ENCODE measurements at regions not wholly inside any gene's neighbourhood (a gene's known extent, or its start where the extent isn't known, plus 50 kb on each side); places are given as distances from the start of the nearest gene placed in this dataset.

DNA sequence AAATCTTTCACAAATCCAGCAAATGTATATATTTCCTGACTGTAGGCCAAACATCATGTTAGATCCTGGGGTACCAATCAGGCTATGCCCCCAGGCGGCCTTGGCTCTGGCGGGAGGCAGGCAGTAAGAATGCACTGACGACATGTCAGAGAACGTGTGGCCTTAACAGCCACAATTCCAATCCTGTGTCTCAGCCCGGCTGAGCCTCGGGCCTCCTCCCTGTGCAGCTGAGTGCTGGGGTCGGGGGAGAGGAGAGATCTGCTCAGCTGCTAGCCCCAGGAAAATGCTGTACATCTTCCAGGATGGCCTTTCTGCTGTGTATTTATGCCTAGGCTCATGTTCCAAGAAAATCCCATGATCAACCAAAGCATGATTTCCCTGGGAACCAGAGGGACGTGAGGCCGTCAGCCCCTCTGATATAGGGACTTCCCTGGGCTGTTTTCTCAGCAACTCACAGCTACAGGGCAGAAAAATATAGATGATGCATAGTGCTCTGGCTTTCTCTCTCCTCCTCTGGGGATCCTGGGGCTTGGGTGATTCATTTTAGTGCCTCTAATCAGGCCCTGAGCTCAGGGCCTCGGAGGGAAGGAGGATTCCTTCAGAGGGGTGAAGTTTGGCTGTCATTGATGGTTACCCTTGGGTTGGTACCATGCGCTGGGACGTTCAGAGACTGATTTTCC lies 604.0 kb downstream of the HS3ST4 start:
- no peak for DNase-seq

- DNase-seq: no peak
Measured at GRCh38 chr16:26301516-26301915, 609.8 kb downstream of the HS3ST4 start.

DNA sequence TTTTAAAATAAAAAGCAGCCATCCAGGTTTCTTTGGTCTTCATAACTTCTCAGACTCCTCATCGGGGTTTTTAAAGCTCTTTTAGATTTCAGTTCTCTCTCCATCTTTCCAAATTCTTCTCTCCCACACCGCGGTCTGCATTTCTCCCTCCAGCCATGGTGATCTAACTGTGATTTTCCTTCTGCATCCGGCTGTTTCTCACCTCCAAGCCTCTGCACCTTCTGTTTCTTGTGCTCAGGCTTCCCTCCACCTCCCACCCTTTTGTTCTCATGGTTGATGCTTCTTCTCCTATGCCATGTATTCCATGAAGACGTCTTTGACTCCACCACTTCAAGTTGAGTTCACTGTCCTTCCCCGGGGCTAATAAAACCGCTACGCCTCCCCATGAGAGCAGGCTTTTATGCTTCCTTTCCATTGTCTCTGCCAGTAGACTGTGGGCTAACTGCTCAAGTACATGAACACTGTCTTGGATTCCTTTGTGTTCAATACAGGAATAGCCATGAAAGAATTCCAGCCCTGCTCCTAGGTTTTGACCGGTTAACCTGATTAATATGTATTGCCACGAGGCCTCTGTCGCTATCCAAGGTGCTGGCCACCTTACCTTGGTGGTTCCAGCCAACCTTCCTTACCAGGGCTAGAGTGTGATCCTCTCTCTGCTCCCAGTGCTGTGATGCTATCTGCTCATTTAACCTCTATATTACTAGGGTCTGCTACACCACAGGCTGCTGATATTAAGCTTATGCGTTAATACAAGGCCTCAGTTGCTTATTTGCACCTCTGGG lies 625.1 kb downstream of the HS3ST4 start:
- no peak for DNase-seq

GRCh38 chr16:26317885-26318284 lies 626.1 kb downstream of the HS3ST4 start:
- no peak for DNase-seq

GRCh38 chr16:26330654-26331053 lies 638.9 kb downstream of the HS3ST4 start:
- no peak for DNase-seq

- no peak for DNase-seq
Measured at GRCh38 chr16:26334218-26335111, 642.7 kb downstream of the HS3ST4 start.

- DNase-seq: no peak
Measured at GRCh38 chr16:26335236-26335853, 643.6 kb downstream of the HS3ST4 start.

GRCh38 chr16:26342621-26343020 lies 650.9 kb downstream of the HS3ST4 start:
- DNase-seq: no peak

- DNase-seq: no peak
Measured at GRCh38 chr16:26344240-26344776, 652.5 kb downstream of the HS3ST4 start.

DNA sequence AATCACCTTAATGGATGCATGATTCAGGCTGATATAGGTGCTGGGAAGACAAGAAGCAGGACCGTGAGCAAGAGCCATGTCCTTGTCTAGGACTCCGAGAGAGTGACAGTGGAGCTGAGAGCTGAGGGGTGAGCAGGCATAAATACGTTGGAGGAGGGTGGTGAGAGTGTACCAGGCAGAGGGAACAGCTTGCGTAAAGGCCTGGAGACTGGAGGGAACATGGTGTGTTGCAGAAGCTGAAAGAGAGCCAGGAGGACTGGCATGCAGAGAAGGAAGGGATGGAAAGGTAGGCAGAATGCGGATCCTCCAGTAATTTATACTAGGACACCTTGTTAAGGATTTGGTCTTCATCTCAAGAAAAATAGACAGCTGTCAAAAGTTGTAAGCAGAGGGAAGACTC lies 653.2 kb downstream of the HS3ST4 start:
- DNase-seq: no peak

DNA sequence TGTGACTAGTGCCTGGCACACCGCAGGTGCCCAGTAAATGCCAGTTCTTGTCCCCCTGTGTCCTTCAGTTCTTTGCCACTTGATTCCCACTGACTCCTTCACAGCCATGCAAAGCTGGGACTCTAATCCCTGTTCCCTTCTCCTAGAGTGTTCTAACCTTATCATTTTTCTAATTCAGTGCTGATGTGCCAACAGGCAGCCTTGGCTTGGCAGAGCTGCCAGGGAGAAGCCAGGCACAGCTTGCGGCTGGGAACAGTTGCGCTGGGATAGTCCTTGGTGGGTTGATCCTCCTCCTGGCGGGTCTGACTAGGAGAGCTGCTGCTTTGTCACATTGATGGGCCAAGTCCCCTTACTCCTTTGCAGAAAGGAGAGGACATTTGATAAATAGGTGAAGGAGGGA lies 654.2 kb downstream of the HS3ST4 start:
- no peak for DNase-seq

GRCh38 chr16:26348095-26348494 lies 656.3 kb downstream of the HS3ST4 start:
- DNase-seq: no peak

DNA sequence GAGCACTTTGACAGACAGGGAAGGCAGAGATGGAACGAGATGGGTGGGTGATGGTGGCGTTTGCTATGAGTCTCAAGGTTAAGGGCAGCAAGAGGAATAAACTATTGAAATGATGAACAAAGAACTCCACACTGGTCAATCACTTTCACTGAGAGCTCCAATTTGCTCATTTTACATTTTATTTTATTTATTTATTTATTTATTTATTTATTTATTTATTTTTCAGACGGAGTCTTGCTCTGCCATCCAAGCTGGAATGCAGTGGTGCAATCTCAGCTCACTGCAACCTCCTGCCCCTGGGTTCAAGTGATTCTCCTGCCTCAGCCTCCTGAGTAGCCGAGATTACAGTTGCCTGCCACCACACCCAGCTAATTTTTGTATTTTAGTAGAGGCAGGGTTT lies 669.1 kb downstream of the HS3ST4 start:
- no peak for DNase-seq

- no peak for DNase-seq
Measured at GRCh38 chr16:26363581-26363980, 671.8 kb downstream of the HS3ST4 start.

DNA sequence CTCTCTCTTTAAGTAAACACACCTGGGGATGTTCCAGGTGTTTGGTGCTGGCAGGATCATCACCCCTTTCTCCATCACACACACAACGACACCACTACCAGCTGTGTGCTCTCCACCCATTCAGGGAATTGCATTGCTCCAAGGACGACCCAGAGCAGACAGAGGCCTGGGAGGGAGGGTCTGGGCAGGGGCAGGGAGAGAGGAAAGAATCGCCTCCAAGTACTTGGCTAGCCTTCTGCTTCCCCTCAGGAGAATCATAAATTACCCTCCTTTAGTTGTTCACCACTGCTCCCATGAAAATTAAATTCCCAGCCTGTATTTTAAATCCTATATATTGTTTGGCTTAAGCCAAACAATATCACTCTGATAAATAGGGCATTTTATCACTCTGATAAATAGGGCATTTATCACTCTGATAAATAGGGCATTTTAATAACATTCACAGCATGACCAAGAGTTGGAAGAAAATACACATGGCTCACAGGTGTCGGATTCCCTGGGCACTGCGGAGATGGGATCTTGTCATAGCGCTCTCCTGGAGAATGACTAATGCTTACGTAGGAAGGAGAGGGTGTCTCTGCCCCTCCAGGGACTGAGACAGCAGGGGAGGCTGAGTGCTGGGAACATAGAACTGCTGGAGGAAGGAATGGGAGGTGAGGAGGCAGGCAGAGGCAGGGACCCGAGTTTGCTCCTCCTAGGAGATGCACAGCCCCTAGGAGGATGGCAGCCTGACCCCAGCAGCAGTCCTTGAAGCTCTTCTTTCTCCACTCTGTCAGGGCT lies 673.6 kb downstream of the HS3ST4 start:
- DNase-seq: no peak

GRCh38 chr16:26371349-26371869 lies 679.6 kb downstream of the HS3ST4 start:
- no peak for DNase-seq

DNA sequence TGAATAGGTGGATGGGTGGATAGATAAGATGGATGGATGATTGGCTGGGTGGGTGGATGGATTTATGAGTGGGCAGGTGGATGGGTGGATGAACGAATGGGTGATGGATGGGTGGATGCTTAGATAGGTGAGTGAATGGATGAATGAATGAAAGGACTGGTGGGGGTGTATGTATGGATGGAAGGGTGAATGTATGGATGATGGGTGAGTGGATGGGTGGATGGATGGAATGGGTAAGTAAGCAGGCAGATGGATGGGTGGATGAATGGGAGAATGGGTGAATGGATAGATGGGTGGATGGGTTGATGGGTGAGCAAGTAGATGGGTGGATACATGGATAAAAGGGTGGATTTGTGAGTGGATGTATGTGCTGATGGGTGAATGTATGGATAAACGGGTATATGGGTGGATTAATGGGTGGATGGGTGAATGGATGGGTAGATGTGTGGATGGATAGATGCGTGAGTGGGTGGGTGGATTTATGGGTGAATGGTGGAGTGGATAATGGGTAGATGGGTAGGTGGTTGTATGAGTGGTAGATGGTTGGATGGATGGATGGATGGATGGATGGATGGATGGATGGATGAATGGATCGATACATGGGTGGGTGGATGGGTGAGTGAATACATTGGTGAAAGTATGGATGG lies 682.6 kb downstream of the HS3ST4 start:
- DNase-seq: no peak

DNA sequence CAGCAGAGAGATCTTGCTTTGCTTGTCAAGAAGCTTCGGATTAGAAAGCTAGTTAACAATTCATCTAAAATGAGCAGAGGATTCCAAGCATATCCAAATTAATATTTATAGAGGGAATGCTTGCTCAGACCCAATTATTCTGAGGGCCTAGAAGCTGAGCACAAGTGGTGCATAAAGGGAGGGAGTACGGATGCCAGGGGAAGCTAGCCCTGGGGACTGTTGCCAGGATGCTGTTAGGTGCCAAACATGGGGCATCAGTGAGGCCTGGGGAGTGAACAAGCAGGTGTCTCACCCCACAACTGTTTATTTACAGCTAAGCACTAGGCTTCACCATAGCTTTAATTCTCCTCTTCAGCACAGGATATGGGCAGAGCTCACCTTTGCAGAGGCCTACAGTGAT lies 684.1 kb upstream of the C16orf82 start:
- DNase-seq: no peak

GRCh38 chr16:26386096-26386495 lies 680.6 kb upstream of the C16orf82 start:
- no peak for DNase-seq

DNA sequence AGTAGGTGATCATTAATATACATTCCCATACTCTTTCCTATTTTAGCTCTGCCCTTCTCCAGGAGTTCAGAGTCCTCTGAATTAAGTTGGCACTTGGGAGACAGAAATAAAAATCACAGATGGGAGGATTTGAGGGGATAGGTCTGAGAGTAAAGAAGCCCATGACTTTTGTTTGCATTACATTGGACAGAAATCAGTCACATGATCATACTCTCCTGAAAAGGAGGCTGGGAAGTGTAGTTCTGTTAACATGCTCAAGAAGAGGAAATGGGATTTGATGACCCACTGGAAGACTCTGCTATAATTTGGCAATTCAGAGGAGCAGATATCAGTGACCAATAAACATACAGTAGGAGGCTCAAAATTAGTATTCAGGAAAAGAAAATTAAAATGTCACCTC lies 674.9 kb upstream of the C16orf82 start:
- DNase-seq: no peak

- DNase-seq: no peak
Measured at GRCh38 chr16:26394409-26394808, 672.3 kb upstream of the C16orf82 start.

Data from femur (tissue), 1 donor.